ENCODE measurements at regions not wholly inside any gene's neighbourhood (a gene's known extent, or its start where the extent isn't known, plus 50 kb on each side); places are given as distances from the start of the nearest gene placed in this dataset.

DNA sequence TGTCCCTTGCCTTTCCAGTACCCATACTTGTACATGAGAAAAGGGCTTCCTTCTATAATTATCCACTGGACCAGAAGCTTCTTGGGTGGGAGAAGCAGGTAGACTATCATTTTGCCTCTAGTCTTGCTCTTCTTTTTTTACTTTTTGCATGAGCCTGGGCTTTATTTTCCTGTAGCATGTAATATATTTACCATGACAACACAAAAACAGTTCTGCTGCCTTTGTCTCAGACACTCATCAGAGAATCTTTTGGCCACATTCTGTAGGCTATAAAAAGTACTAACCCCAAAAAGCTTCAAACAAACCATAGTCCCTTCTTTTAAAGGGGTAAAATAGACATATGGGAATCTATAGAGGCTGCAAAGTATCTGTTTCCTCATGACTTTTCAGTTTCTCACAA, 339.2 kb upstream of the PIK3R1 start:
- TF ChIP-seq MEF2A (IDR thresholded peaks at IDR 0.05; ENCODE audit: borderline replicate concordance, low read depth) (no peak), POLR2AphosphoS5 (IDR thresholded peaks at IDR 0.05; ENCODE audit: low read depth, low read length) (no peak), FOXM1 (IDR thresholded peaks at IDR 0.05; ENCODE audit: low read depth) (no peak), SMC3 (IDR thresholded peaks at IDR 0.05; ENCODE audit: low read depth, low read length) (no peak), JUND (IDR thresholded peaks at IDR 0.05) (no peak), EZH2phosphoT487 (IDR thresholded peaks at IDR 0.05; ENCODE audit: borderline replicate concordance, low read depth) (no peak), RFX5 (IDR thresholded peaks at IDR 0.05; ENCODE audit: low read length) (no peak), ELF1 (IDR thresholded peaks at IDR 0.05) (no peak), GABPA (IDR thresholded peaks at IDR 0.05; ENCODE audit: low read depth) (no peak), CHD2 (IDR thresholded peaks at IDR 0.05; ENCODE audit: low read length, partially characterized antibody) (no peak)
- TF ChIP-seq, protein P1, sequence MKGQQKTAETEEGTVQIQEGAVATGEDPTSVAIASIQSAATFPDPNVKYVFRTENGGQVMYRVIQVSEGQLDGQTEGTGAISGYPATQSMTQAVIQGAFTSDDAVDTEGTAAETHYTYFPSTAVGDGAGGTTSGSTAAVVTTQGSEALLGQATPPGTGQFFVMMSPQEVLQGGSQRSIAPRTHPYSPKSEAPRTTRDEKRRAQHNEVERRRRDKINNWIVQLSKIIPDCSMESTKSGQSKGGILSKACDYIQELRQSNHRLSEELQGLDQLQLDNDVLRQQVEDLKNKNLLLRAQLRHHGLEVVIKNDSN (IDR thresholded peaks at IDR 0.05; ENCODE audit: borderline replicate concordance, low read depth): no peak
- Histone ChIP-seq H3K36me3 (replicated peaks in 1 of 2; ENCODE audit: control insufficient read depth in 1 of 2, insufficient read depth in 2 of 2, low read length in 1 of 2) (no peaks in the 10 kb centered on the region), H3K27me3 (ENCODE audit: insufficient read depth) (no peaks in the 10 kb centered on the region), H3K79me2 (ENCODE audit: insufficient read depth) (no peaks in the 10 kb centered on the region), H3K4me1 (ENCODE audit: control insufficient read depth in 1 of 2, insufficient read depth in 2 of 2, low read depth in 1 of 2, low read length in 1 of 2) (peaks cover 0 to 5% of the 10 kb centered on the region in 2 experiments; a peak in 1 of 4 replicates), H3K9me2 (no peaks in the 10 kb centered on the region), H4K20me1 (ENCODE audit: insufficient read depth) (no peaks in the 10 kb centered on the region), H3K4me2 (no peak overlapping the region), H3K9ac (no peak overlapping the region), H3K9me3 (no peaks in the 10 kb centered on the region), H2AFZ (ENCODE audit: low read depth) (no peak overlapping the region), H3K27ac (ENCODE audit: low read depth in 2 of 2, low read length in 1 of 2) (no peak overlapping the region), H3F3A (replicated peaks; ENCODE audit: insufficient read depth) (no peaks in the 10 kb centered on the region), H3K4me3 (ENCODE audit: low read depth in 2 of 2, low read length in 1 of 2) (no peak overlapping the region)
- POLR2A ChIA-PET: no interaction called here
- CTCF ChIA-PET: interaction anchor here (0.6 kb wide), 1 partner anchor 639 kb away, joined by 3 read pairs; no protein-coding TSS in a partner anchor
- DNase-seq: no peak

DNA sequence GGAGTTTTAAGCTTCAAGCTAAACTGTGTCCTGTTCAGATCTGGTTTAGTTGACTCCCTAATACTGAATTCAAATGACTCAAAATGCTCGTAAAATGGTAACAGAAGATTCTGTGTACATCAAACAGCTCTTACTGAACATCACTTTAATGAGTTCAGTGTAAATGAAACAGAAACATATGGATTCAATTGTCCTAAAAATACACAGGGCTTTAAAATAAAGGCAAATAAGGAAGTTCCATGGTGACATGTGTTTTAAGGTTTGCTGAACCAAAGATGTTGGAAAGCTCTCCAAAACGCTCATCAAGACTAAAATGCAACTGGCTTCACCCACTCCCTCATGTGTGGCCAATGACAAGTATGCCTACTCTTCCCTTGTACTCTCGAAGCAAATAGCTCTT, 340.0 kb upstream of the PIK3R1 start:
- no peaks in the 10 kb centered on the region for H3F3A ChIP-seq (replicated peaks; ENCODE audit: insufficient read depth)
- DNase-seq: no peak
- WGBS (ENCODE audit: low lambda C conversion rate): 28% methylated on average over 3 of the region's 3 CpGs
- H3K4me1 ChIP-seq (ENCODE audit: control insufficient read depth in 1 of 2, insufficient read depth in 2 of 2, low read depth in 1 of 2, low read length in 1 of 2): peaks cover 0 to 3% of the 10 kb centered on the region in 2 experiments; a peak in 2 of 4 replicates
- no peak overlapping the region for H3K27ac ChIP-seq (ENCODE audit: low read depth in 2 of 2, low read length in 1 of 2)
- H4K20me1 ChIP-seq (ENCODE audit: insufficient read depth): no peaks in the 10 kb centered on the region
- no peaks in the 10 kb centered on the region for H3K27me3 ChIP-seq (ENCODE audit: insufficient read depth)
- H3K79me2 ChIP-seq (ENCODE audit: insufficient read depth): no peaks in the 10 kb centered on the region
- H3K9ac ChIP-seq: no peak overlapping the region
- no peak overlapping the region for H2AFZ ChIP-seq (ENCODE audit: low read depth)
- ChIA-PET CTCF (interaction anchor here (0.7 kb wide), 1 partner anchor 45 kb away, joined by 3 read pairs; no protein-coding TSS in a partner anchor), POLR2A (no interaction called here)
- no peaks in the 10 kb centered on the region for H3K9me3 ChIP-seq
- H3K4me2 ChIP-seq: no peak overlapping the region
- H3K9me2 ChIP-seq: no peaks in the 10 kb centered on the region
- H3K4me3 ChIP-seq (ENCODE audit: low read depth in 2 of 2, low read length in 1 of 2): no peak overlapping the region
- no peaks in the 10 kb centered on the region for H3K36me3 ChIP-seq (replicated peaks in 1 of 2; ENCODE audit: control insufficient read depth in 1 of 2, insufficient read depth in 2 of 2, low read length in 1 of 2)
- TF ChIP-seq, protein P1 (IDR thresholded peaks at IDR 0.05; ENCODE audit: borderline replicate concordance, low read depth): no peak
- TF ChIP-seq EP300 (IDR thresholded peaks at IDR 0.05; ENCODE audit: borderline replicate concordance in 1 of 2, low read depth in 1 of 2, low read length in 1 of 2): no peak
- no peak for TF ChIP-seq ELF1 (IDR thresholded peaks at IDR 0.05)
- TF ChIP-seq, protein P2, sequence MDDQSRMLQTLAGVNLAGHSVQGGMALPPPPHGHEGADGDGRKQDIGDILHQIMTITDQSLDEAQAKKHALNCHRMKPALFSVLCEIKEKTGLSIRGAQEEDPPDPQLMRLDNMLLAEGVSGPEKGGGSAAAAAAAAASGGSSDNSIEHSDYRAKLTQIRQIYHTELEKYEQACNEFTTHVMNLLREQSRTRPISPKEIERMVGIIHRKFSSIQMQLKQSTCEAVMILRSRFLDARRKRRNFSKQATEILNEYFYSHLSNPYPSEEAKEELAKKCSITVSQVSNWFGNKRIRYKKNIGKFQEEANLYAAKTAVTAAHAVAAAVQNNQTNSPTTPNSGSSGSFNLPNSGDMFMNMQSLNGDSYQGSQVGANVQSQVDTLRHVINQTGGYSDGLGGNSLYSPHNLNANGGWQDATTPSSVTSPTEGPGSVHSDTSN (IDR thresholded peaks at IDR 0.05): no peak
- no peak for TF ChIP-seq RXRA (IDR thresholded peaks at IDR 0.05; ENCODE audit: borderline replicate concordance, low read depth)
